ENCODE measurements at regions not wholly inside any gene's neighbourhood (a gene's known extent, or its start where the extent isn't known, plus 50 kb on each side); places are given as distances from the start of the nearest gene placed in this dataset.

- TF ChIP-seq CTCF (IDR thresholded peaks at IDR 0.05) (no peak), POLR2A (IDR thresholded peaks at IDR 0.05) (no peak)
Observed at GRCh38 chr1:87864676-87865075, 536.0 kb downstream of the LMO4 start.

Data from testis (tissue), 2 donors.